ENCODE measurements at regions not wholly inside any gene's neighbourhood (a gene's known extent, or its start where the extent isn't known, plus 50 kb on each side); places are given as distances from the start of the nearest gene placed in this dataset.

- H3K4me1 Mint-ChIP-seq = peaks cover 0 to 1% (median 0%) of the 10 kb centered on the region in 4 donors
- H3K36me3 ChIP-seq (ENCODE audit: insufficient read depth, low read length) = no peaks in the 10 kb centered on the region
- no peaks in the 10 kb centered on the region for H3K9me3 ChIP-seq (ENCODE audit: control insufficient read depth in 1 of 2, low read length in 2 of 2)
- intact Hi-C loops (cut with micrococcal nuclease) = no loop called here
- ChIA-PET CTCF (ENCODE audit: partially characterized antibody) (no interaction called here), POLR2A (ENCODE audit: partially characterized antibody) (no interaction called here)
- no peak overlapping the region for H3K27ac ChIP-seq (ENCODE audit: low read depth, low read length)
- peaks cover 0 to 13% (median 3%) of the 10 kb centered on the region in 8 donors for H3K9me3 Mint-ChIP-seq
- H3K27me3 Mint-ChIP-seq = peaks cover 0 to 1% of the 10 kb centered on the region in 2 donors
- H3K4me3 Mint-ChIP-seq = no peak overlapping the region
- no peak for DNase-seq
- no peak overlapping the region for H3K4me3 ChIP-seq (ENCODE audit: low read length in 2 of 2)
- no peaks in the 10 kb centered on the region for H3K27me3 ChIP-seq (ENCODE audit: insufficient read depth, low read length)
- H3K27ac Mint-ChIP-seq = no peak overlapping the region
- no peaks in the 10 kb centered on the region for H3K4me1 ChIP-seq (ENCODE audit: insufficient read depth, low read length)
- H3K36me3 Mint-ChIP-seq = no peaks in the 10 kb centered on the region
Measured at GRCh38 chr15:54820811-54821210, 375.9 kb downstream of the RSL24D1 start.

GRCh38 chr15:54820098-54820497 lies 376.6 kb downstream of the RSL24D1 start:
- H3K27me3 ChIP-seq (ENCODE audit: insufficient read depth, low read length) = no peaks in the 10 kb centered on the region
- no peaks in the 10 kb centered on the region for H3K4me1 ChIP-seq (ENCODE audit: insufficient read depth, low read length)
- CTCF ChIA-PET (ENCODE audit: partially characterized antibody) = no interaction called here
- POLR2A ChIA-PET (ENCODE audit: partially characterized antibody) = no interaction called here
- Mint-ChIP-seq H3K4me1 (peaks cover 0 to 1% (median 0%) of the 10 kb centered on the region in 4 donors), H3K36me3 (no peaks in the 10 kb centered on the region), H3K27ac (no peak overlapping the region), H3K9me3 (peaks cover 0 to 10% (median 3%) of the 10 kb centered on the region in 8 donors), H3K27me3 (peaks cover 0 to 1% of the 10 kb centered on the region in 2 donors), H3K4me3 (no peak overlapping the region)
- H3K27ac ChIP-seq (ENCODE audit: low read depth, low read length) = no peak overlapping the region
- no peak for DNase-seq
- no peak overlapping the region for H3K4me3 ChIP-seq (ENCODE audit: low read length in 2 of 2)
- intact Hi-C loops (cut with micrococcal nuclease) = no loop called here
- no peaks in the 10 kb centered on the region for H3K36me3 ChIP-seq (ENCODE audit: insufficient read depth, low read length)
- H3K9me3 ChIP-seq (ENCODE audit: control insufficient read depth in 1 of 2, low read length in 2 of 2) = no peaks in the 10 kb centered on the region

GRCh38 chr15:54816401-54816800 lies 380.3 kb downstream of the RSL24D1 start:
- POLR2A ChIA-PET (ENCODE audit: partially characterized antibody) = no interaction called here
- intact Hi-C loops (cut with micrococcal nuclease) = no loop called here
- H3K4me1 Mint-ChIP-seq = no peaks in the 10 kb centered on the region
- H3K9me3 Mint-ChIP-seq = peaks cover 0 to 20% (median 3%) of the 10 kb centered on the region in 8 donors
- no peak for DNase-seq
- H3K27me3 Mint-ChIP-seq = peaks cover 0 to 1% of the 10 kb centered on the region in 2 donors
- no peak overlapping the region for H3K27ac Mint-ChIP-seq
- Histone ChIP-seq H3K4me3 (ENCODE audit: low read length in 2 of 2) (no peak overlapping the region), H3K27ac (ENCODE audit: low read depth, low read length) (no peak overlapping the region), H3K36me3 (ENCODE audit: insufficient read depth, low read length) (no peaks in the 10 kb centered on the region), H3K27me3 (ENCODE audit: insufficient read depth, low read length) (no peaks in the 10 kb centered on the region), H3K9me3 (ENCODE audit: control insufficient read depth in 1 of 2, low read length in 2 of 2) (no peaks in the 10 kb centered on the region), H3K4me1 (ENCODE audit: insufficient read depth, low read length) (no peaks in the 10 kb centered on the region)
- H3K4me3 Mint-ChIP-seq = no peak overlapping the region
- no peaks in the 10 kb centered on the region for H3K36me3 Mint-ChIP-seq
- CTCF ChIA-PET (ENCODE audit: partially characterized antibody) = no interaction called here

GRCh38 chr15:54815556-54815955 lies 381.2 kb downstream of the RSL24D1 start:
- H3K27ac Mint-ChIP-seq = no peak overlapping the region
- no peaks in the 10 kb centered on the region for H3K4me1 Mint-ChIP-seq
- no peaks in the 10 kb centered on the region for H3K36me3 Mint-ChIP-seq
- CTCF ChIA-PET (ENCODE audit: partially characterized antibody) = no interaction called here
- no peaks in the 10 kb centered on the region for H3K4me1 ChIP-seq (ENCODE audit: insufficient read depth, low read length)
- H3K9me3 Mint-ChIP-seq = peaks cover 0 to 20% (median 4%) of the 10 kb centered on the region in 8 donors
- POLR2A ChIA-PET (ENCODE audit: partially characterized antibody) = no interaction called here
- no peak overlapping the region for H3K27ac ChIP-seq (ENCODE audit: low read depth, low read length)
- no peak for DNase-seq
- no peaks in the 10 kb centered on the region for H3K36me3 ChIP-seq (ENCODE audit: insufficient read depth, low read length)
- H3K4me3 ChIP-seq (ENCODE audit: low read length in 2 of 2) = no peak overlapping the region
- H3K9me3 ChIP-seq (ENCODE audit: control insufficient read depth in 1 of 2, low read length in 2 of 2) = no peaks in the 10 kb centered on the region
- H3K4me3 Mint-ChIP-seq = no peak overlapping the region
- intact Hi-C loops (cut with micrococcal nuclease) = no loop called here
- H3K27me3 Mint-ChIP-seq = peaks cover 0 to 1% of the 10 kb centered on the region in 2 donors
- no peaks in the 10 kb centered on the region for H3K27me3 ChIP-seq (ENCODE audit: insufficient read depth, low read length)

- Mint-ChIP-seq H3K27me3 (peaks cover 0 to 1% of the 10 kb centered on the region in 2 donors), H3K4me3 (no peak overlapping the region), H3K9me3 (peaks cover 0 to 20% (median 3%) of the 10 kb centered on the region in 8 donors), H3K27ac (no peak overlapping the region), H3K4me1 (no peaks in the 10 kb centered on the region), H3K36me3 (no peaks in the 10 kb centered on the region)
- no peaks in the 10 kb centered on the region for H3K4me1 ChIP-seq (ENCODE audit: insufficient read depth, low read length)
- no peak overlapping the region for H3K27ac ChIP-seq (ENCODE audit: low read depth, low read length)
- CTCF ChIA-PET (ENCODE audit: partially characterized antibody) = no interaction called here
- H3K9me3 ChIP-seq (ENCODE audit: control insufficient read depth in 1 of 2, low read length in 2 of 2) = no peaks in the 10 kb centered on the region
- H3K36me3 ChIP-seq (ENCODE audit: insufficient read depth, low read length) = no peaks in the 10 kb centered on the region
- no peak overlapping the region for H3K4me3 ChIP-seq (ENCODE audit: low read length in 2 of 2)
- intact Hi-C loops (cut with micrococcal nuclease) = no loop called here
- POLR2A ChIA-PET (ENCODE audit: partially characterized antibody) = no interaction called here
- no peaks in the 10 kb centered on the region for H3K27me3 ChIP-seq (ENCODE audit: insufficient read depth, low read length)
- no peak for DNase-seq
Measured at GRCh38 chr15:54812383-54812782, 384.4 kb downstream of the RSL24D1 start.

- no peak overlapping the region for H3K27ac Mint-ChIP-seq
- H3K9me3 Mint-ChIP-seq = peaks cover 0 to 17% (median 3%) of the 10 kb centered on the region in 8 donors
- H3K4me3 Mint-ChIP-seq = no peak overlapping the region
- H3K36me3 ChIP-seq (ENCODE audit: insufficient read depth, low read length) = no peaks in the 10 kb centered on the region
- DNase-seq = no peak
- no peak overlapping the region for H3K4me3 ChIP-seq (ENCODE audit: low read length in 2 of 2)
- CTCF ChIA-PET (ENCODE audit: partially characterized antibody) = no interaction called here
- no peaks in the 10 kb centered on the region for H3K9me3 ChIP-seq (ENCODE audit: control insufficient read depth in 1 of 2, low read length in 2 of 2)
- no peaks in the 10 kb centered on the region for H3K4me1 Mint-ChIP-seq
- H3K36me3 Mint-ChIP-seq = no peaks in the 10 kb centered on the region
- H3K27me3 ChIP-seq (ENCODE audit: insufficient read depth, low read length) = no peaks in the 10 kb centered on the region
- POLR2A ChIA-PET (ENCODE audit: partially characterized antibody) = no interaction called here
- intact Hi-C loops (cut with micrococcal nuclease) = no loop called here
- peaks cover 1 to 2% of the 10 kb centered on the region in 2 donors for H3K27me3 Mint-ChIP-seq
- H3K27ac ChIP-seq (ENCODE audit: low read depth, low read length) = no peak overlapping the region
- H3K4me1 ChIP-seq (ENCODE audit: insufficient read depth, low read length) = no peaks in the 10 kb centered on the region
Measured at GRCh38 chr15:54810496-54810895, 386.2 kb downstream of the RSL24D1 start.

- Mint-ChIP-seq H3K4me1 (no peaks in the 10 kb centered on the region), H3K9me3 (peaks cover 0 to 16% (median 3%) of the 10 kb centered on the region in 8 donors), H3K36me3 (no peaks in the 10 kb centered on the region), H3K4me3 (no peak overlapping the region), H3K27me3 (peaks cover 1 to 2% of the 10 kb centered on the region in 2 donors), H3K27ac (no peak overlapping the region)
- H3K4me1 ChIP-seq (ENCODE audit: insufficient read depth, low read length) = no peaks in the 10 kb centered on the region
- ChIA-PET CTCF (ENCODE audit: partially characterized antibody) (no interaction called here), POLR2A (ENCODE audit: partially characterized antibody) (no interaction called here)
- no peaks in the 10 kb centered on the region for H3K36me3 ChIP-seq (ENCODE audit: insufficient read depth, low read length)
- intact Hi-C loops (cut with micrococcal nuclease) = no loop called here
- no peaks in the 10 kb centered on the region for H3K9me3 ChIP-seq (ENCODE audit: control insufficient read depth in 1 of 2, low read length in 2 of 2)
- H3K27me3 ChIP-seq (ENCODE audit: insufficient read depth, low read length) = no peaks in the 10 kb centered on the region
- no peak overlapping the region for H3K4me3 ChIP-seq (ENCODE audit: low read length in 2 of 2)
- no peak overlapping the region for H3K27ac ChIP-seq (ENCODE audit: low read depth, low read length)
- DNase-seq = no peak
Measured at GRCh38 chr15:54810031-54810430, 386.7 kb downstream of the RSL24D1 start.

- no peak overlapping the region for H3K4me3 Mint-ChIP-seq
- intact Hi-C loops (cut with micrococcal nuclease) = no loop called here
- no peak for DNase-seq
- H3K27ac Mint-ChIP-seq = no peak overlapping the region
- peaks cover 0 to 10% (median 2%) of the 10 kb centered on the region in 8 donors for H3K9me3 Mint-ChIP-seq
- no peaks in the 10 kb centered on the region for H3K4me1 Mint-ChIP-seq
- no peaks in the 10 kb centered on the region for H3K36me3 ChIP-seq (ENCODE audit: insufficient read depth, low read length)
- H3K27me3 ChIP-seq (ENCODE audit: insufficient read depth, low read length) = no peaks in the 10 kb centered on the region
- ChIA-PET CTCF (ENCODE audit: partially characterized antibody) (no interaction called here), POLR2A (ENCODE audit: partially characterized antibody) (no interaction called here)
- H3K4me3 ChIP-seq (ENCODE audit: low read length in 2 of 2) = no peak overlapping the region
- no peak overlapping the region for H3K27ac ChIP-seq (ENCODE audit: low read depth, low read length)
- H3K4me1 ChIP-seq (ENCODE audit: insufficient read depth, low read length) = no peaks in the 10 kb centered on the region
- no peaks in the 10 kb centered on the region for H3K36me3 Mint-ChIP-seq
- peaks cover 1 to 2% of the 10 kb centered on the region in 2 donors for H3K27me3 Mint-ChIP-seq
- H3K9me3 ChIP-seq (ENCODE audit: control insufficient read depth in 1 of 2, low read length in 2 of 2) = no peaks in the 10 kb centered on the region
Measured at GRCh38 chr15:54808321-54808720, 388.4 kb downstream of the RSL24D1 start.

Measured in CD4-positive, alpha-beta memory T cell (primary cell).